BJ (cell line): ENCODE measurements at regions not wholly inside any gene's neighbourhood (a gene's known extent, or its start where the extent isn't known, plus 50 kb on each side); places are given as distances from the start of the nearest gene placed in this dataset. TPM values are rescaled to one million over a fixed set of nuclear protein-coding genes. Genes with fewer than 3 reads are reported as not detected.

Experiments
- CTCF ChIA-PET: fragments of 350-600 bp; formaldehyde crosslinking; extraction: SDS; loops from one replicate; lab custom pipeline; 2021; ENCODE audit warnings: antibody characterized with exemption, inconsistent platforms; lab: Yijun Ruan, JAX
- POLR2A ChIA-PET: fragments of 300-600 bp; sonication (Branson Sonifier 250); formaldehyde crosslinking; extraction: SDS; loops from one replicate; lab custom pipeline; 2021; ENCODE audit warnings: antibody characterized with exemption; lab: Charles Lee
- DNase-seq: peaks from one replicate; pipeline ENCODE4 v3.0.0-alpha.2; 2011; ENCODE audit warnings: low read depth
- H3K27me3 ChIP-seq: 2 replicates; pipeline ENCODE4 v1.6.0; 2011; ENCODE audit warnings: low read length; ENCODE audit not compliant: control insufficient read depth, insufficient read depth
- H3K36me3 ChIP-seq: 2 replicates; pipeline ENCODE4 v1.5.1; 2011; ENCODE audit warnings: low read length; ENCODE audit not compliant: control insufficient read depth, insufficient read depth
- H3K4me3 ChIP-seq: 2 replicates; pipeline ENCODE4 v1.5.1; 2011; ENCODE audit warnings: low read depth, mild to moderate bottlenecking, control low read depth, low read length
- CTCF ChIP-seq: IDR thresholded peaks from 2 replicates; pipeline ENCODE4 v1.5.1; 2011; ENCODE audit warnings: low read depth, mild to moderate bottlenecking, control low read depth, inconsistent platforms, low read length, moderate library complexity; ENCODE audit not compliant: insufficient read depth
- small RNA-seq: library from RNA; depleted of rRNA; stranded (forward); fragments of <200 nt; gene quantifications from one replicate; pipeline ENCODE3, GENCODE V24; 2012; ENCODE audit warnings: low replicate concordance, low read depth; ENCODE audit not compliant: insufficient read length

- H3K36me3 ChIP-seq = no peaks in the 10 kb centered on the region
- H3K4me3 ChIP-seq = no peak overlapping the region
- no peaks in the 10 kb centered on the region for H3K27me3 ChIP-seq
- no peak for DNase-seq
- CTCF ChIA-PET = no interaction called here
- no peak for TF ChIP-seq CTCF
- POLR2A ChIA-PET = no interaction called here
Measured at GRCh38 chr9:129232839-129233591, 55.0 kb upstream of the IER5L start.

GRCh38 chr9:129231759-129232158 lies 53.7 kb upstream of the IER5L start:
- ChIA-PET CTCF (no interaction called here), POLR2A (no interaction called here)
- H3K36me3 ChIP-seq = no peaks in the 10 kb centered on the region
- H3K4me3 ChIP-seq = no peak overlapping the region
- TF ChIP-seq CTCF = no peak
- DNase-seq = no peak
- H3K27me3 ChIP-seq = no peaks in the 10 kb centered on the region

GRCh38 chr9:129231022-129231739 lies 53.1 kb upstream of the IER5L start:
- ChIA-PET CTCF (no interaction called here), POLR2A (no interaction called here)
- H3K36me3 ChIP-seq = no peaks in the 10 kb centered on the region
- DNase-seq = no peak
- H3K4me3 ChIP-seq = no peak overlapping the region
- TF ChIP-seq CTCF = no peak
- H3K27me3 ChIP-seq = no peaks in the 10 kb centered on the region

GRCh38 chr9:129230302-129230701 lies 52.2 kb upstream of the IER5L start:
- no peaks in the 10 kb centered on the region for H3K27me3 ChIP-seq
- no peak for DNase-seq
- ChIA-PET CTCF (no interaction called here), POLR2A (no interaction called here)
- H3K36me3 ChIP-seq = no peaks in the 10 kb centered on the region
- TF ChIP-seq CTCF = no peak
- H3K4me3 ChIP-seq = no peak overlapping the region

Small RNA genes lying in the stretch of these regions (small RNA-seq; reads per million reads assigned to genes)
- gene AL353803.5 (not detected), gene RN7SL159P (not detected)
